MM.1S (cell line): ENCODE measurements at regions not wholly inside any gene's neighbourhood (a gene's known extent, or its start where the extent isn't known, plus 50 kb on each side); places are given as distances from the start of the nearest gene placed in this dataset.

Experiments used
- CTCF ChIP-seq: fragments of 300-600 bp; sonication (generic); IDR thresholded peaks from 2 replicates; pipeline ENCODE4 v1.5.1; 2016; ENCODE audit warnings: antibody characterized with exemption, low read length, mixed read lengths
- EZH2 ChIP-seq: fragments of 300-600 bp; sonication (generic); optimal IDR thresholded peaks from 2 replicates; pipeline ENCODE3; 2017; ENCODE audit warnings: low read depth, mild to moderate bottlenecking, antibody characterized with exemption, low read length, mixed read lengths
- EZH2phosphoT487 ChIP-seq: fragments of 300-600 bp; sonication (generic); IDR thresholded peaks from 2 replicates; pipeline ENCODE4 v1.6.1; 2018; ENCODE audit warnings: antibody characterized with exemption, low read length

- TF ChIP-seq EZH2 (no peak), EZH2phosphoT487 (no peak), CTCF (no peak)
These were observed 332.4 kb downstream of the PTEN start for GRCh38 chr10:88195841-88196240.
